NT2/D1 (cell line): ENCODE measurements at regions not wholly inside any gene's neighbourhood (a gene's known extent, or its start where the extent isn't known, plus 50 kb on each side); places are given as distances from the start of the nearest gene placed in this dataset.

Source experiments
- SUZ12 ChIP-seq: IDR thresholded peaks from 2 replicates; pipeline ENCODE4 v1.6.1; 2011; ENCODE audit not compliant: insufficient read length, insufficient read depth; ENCODE audit errors: extremely low read depth
- YY1 ChIP-seq: IDR thresholded peaks from 2 replicates; pipeline ENCODE4 v1.6.1; 2011; ENCODE audit not compliant: insufficient read length, insufficient read depth
- ZNF274 ChIP-seq: IDR thresholded peaks from 2 replicates; pipeline ENCODE4 v1.6.1; 2011; ENCODE audit warnings: mild to moderate bottlenecking, low read depth, low read length

DNA sequence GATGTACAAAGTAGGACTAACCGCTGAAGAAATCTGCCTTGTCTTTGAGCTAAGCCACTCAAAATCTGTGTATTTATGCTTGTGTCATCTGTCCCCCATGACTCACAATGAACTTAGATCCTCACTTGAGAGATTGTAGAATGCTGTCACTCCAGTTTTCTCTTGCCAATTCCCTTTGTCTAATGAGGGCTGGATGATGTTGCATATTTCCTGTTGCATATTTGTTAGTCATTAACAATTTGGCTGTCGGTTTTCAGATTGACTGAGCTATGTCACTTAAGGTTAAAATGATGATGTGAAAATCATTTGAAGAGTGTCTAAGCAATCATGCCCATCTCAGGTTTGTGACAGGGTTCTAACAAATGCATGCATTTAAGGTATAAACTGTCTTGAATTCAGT lies 481.7 kb downstream of the CDH10 start:
- no peak for TF ChIP-seq YY1
- TF ChIP-seq ZNF274: no peak
- TF ChIP-seq SUZ12: no peak
